Activated naive CD4-positive, alpha-beta T cell treated with anti-CD3 and anti-CD28 coated beads, Interleukin-2, amount 50 U/mL, for 72 hours (primary cell): ENCODE measurements at regions not wholly inside any gene's neighbourhood (a gene's known extent, or its start where the extent isn't known, plus 50 kb on each side); places are given as distances from the start of the nearest gene placed in this dataset.
"Not testable (repeated sequence)": the region's sequence is repeated elsewhere in the genome, so short reads cannot be mapped to it uniquely, and the experiment has no call there.

Experiments
- ATAC-seq, 2 donors: fragments of 150-1000 bp; cut with Tn5 transposase; 2 replicates each; pipeline ENCODE4 v1.10.0; 2021; ENCODE audit warnings: mild to moderate bottlenecking in 2 of 2, moderate library complexity in 2 of 2
- DNase-seq, 2 donors: peaks; one replicate each; pipeline ENCODE4 v3.0.0; 2021 to 2022; ENCODE audit warnings: low spot score in 2 of 2
- H3K27ac Mint-ChIP-seq, 2 donors: one replicate each; pipeline ENCODE4 v1.8.0; 2022; ENCODE audit warnings: mild to moderate bottlenecking in 2 of 2, mixed read lengths in 2 of 2
- H3K36me3 Mint-ChIP-seq, 2 donors: one replicate each; pipeline ENCODE4 v1.8.0; 2022; ENCODE audit warnings: mixed read lengths in 2 of 2
- H3K9me3 Mint-ChIP-seq, 2 donors: one replicate each; pipeline ENCODE4 v1.8.0; 2022; ENCODE audit warnings: mixed read lengths in 2 of 2

DNA sequence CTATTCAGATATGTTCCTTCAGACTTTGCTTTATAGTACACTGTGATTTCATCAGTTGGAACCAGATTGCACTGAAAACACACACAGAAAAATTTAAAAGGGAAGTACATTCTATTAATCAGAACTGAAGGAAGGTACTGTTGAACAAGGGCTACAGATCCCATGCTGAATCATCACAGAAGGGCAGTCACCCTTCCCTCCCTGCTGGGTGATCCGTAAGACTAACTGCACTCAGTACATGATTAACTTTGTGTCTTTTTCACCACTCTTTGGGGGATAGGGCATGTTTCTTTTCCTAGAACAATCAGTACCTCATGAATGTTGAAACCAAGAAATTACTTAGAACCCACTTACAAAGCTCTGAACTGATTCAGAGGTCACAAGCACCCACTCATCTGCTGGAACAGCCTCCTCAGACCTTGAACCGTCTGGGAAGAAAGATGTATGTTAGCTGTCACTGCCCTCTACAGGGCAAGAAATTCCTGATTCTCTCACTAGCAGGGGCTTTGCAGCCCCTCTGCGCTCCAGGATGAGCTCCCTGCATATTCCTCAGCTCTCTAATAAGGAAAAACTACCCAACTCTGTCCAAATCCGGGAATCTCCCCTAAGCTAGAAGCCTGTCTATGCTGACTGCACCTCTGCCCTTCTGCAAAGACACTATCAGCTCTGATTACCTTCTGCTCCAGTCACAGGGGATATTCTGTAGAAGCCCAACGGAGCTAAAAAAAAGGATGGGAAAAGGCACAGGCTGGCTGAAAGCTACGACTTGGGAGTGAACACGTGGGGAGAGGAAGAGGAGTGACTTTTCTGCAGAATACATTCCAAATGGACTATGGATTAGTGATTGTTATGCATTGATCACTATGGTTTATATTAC lies 51.0 kb downstream of the IARS1 start:
- ATAC-seq, result peak; percentile 18 to 27
- Mint-ChIP-seq H3K27ac (peak overlapping the region; percentile 2 to 66), H3K36me3 (peaks cover 68 to 72% of the 10 kb centered on the region in 2 donors), H3K9me3 (no peaks in the 10 kb centered on the region)
- no peak for DNase-seq

DNA sequence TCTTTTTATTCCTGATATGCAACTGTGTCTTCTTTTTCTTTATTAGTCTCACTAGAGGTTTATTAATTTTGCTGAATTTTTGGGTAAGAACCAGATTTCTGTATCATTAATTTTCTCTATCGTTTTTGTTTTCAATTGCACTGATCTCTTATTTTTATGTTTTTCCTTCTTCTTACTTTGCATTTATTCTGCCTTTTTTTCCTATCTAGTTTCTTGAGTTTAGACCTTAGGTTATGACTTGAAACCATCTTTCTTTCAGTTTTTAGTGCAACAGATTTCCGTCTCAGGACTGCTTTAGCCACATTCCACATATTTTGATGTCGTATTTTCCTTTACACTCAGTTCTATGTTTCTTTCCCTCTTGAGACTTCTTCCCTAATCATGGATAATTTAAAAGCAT lies 56.6 kb downstream of the IARS1 start:
- no peaks in the 10 kb centered on the region for H3K9me3 Mint-ChIP-seq
- H3K36me3 Mint-ChIP-seq, result peaks cover 46 to 74% of the 10 kb centered on the region in 2 donors
- ATAC-seq, result no peak
- H3K27ac Mint-ChIP-seq, result no peak overlapping the region
- DNase-seq, result no peak

DNA sequence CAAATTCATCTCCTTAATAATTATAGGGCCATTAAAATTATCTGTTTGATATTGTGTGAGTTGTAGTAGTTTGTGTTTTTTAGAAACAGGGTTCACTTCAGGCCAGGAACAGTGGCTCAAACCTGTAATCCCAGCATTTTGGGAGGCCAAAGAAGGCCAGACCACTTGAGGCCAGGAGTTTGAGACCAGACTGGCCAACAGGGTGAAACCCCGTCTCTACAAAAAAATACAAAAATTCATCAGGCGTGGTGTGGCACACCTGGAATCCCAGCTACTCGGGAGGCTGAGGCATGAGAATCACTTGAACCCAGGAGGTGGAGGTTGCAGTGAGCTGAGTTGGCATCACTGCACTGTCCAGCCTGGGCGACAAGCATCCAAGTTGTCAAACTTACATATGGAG lies 57.0 kb downstream of the IARS1 start:
- DNase-seq (no peak), ATAC-seq (no peak)
- H3K36me3 Mint-ChIP-seq, result peaks cover 42 to 70% of the 10 kb centered on the region in 2 donors
- no peaks in the 10 kb centered on the region for H3K9me3 Mint-ChIP-seq
- no peak overlapping the region for H3K27ac Mint-ChIP-seq

DNA sequence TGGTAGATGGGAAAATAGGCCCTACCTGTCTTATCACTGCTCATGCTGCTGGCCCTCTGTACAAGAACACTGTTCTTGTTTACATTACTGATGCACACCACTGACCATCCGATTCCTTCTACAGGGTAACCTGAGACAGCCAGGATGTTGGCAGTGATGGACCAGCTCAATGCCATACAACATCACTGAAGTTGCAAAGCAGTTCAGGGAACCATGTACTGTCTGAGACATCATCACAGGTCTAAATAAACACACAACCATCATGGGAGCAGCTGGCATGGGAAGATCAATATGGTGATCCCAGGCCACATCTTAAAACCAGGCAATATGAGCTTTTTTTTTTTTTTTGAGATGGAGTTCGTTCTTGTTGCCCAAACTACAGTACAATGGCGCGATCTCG lies 59.0 kb downstream of the IARS1 start:
- DNase-seq, result no peak
- ATAC-seq, result no peak
- Mint-ChIP-seq H3K36me3 (peaks cover 30 to 69% of the 10 kb centered on the region in 2 donors), H3K27ac (no peak overlapping the region), H3K9me3 (no peaks in the 10 kb centered on the region)

DNA sequence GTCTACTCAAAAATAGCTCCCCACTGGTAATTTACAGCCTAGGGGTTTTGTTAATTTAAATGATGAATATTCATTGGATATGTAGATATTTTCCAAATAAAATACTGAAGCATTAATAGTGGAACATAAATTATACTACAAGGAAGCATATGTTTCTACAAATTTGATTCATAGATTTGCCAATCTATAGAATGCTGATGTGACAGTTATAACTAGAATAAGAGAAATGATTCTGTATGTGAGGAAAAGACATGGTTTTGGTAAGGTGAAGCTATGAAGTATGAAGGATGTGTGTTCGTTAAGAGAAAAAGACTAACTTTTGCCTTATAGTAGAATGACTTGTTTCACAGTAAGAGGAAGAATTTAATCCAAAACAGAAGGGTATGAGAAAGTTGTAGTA lies 61.3 kb downstream of the IARS1 start:
- peaks cover 28 to 65% of the 10 kb centered on the region in 2 donors for H3K36me3 Mint-ChIP-seq
- DNase-seq (no peak), ATAC-seq (no peak)
- H3K27ac Mint-ChIP-seq, result peak overlapping the region; percentile 1 to 13
- H3K9me3 Mint-ChIP-seq, result no peaks in the 10 kb centered on the region

DNA sequence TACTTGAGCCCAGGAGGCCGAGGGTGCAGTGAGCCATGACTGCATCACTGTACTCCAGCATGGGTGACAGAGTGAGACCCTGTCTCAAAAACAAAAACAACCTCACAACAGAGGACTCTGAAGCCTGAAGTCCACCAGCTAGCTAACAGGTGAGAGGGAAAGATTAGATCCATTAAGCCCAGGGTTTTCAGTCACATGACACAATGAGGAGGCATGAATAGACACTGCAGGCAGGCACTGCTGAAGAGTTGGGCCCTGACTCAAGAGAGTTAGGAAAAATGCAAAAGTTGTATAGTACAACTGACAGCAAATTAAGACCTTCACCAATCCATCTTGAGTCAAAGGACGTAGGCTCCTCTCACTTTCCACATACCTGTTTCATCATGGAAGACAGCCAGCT lies 64.9 kb downstream of the IARS1 start:
- DNase-seq (no peak), ATAC-seq (no peak)
- H3K27ac Mint-ChIP-seq, result no peak overlapping the region
- no peaks in the 10 kb centered on the region for H3K9me3 Mint-ChIP-seq
- H3K36me3 Mint-ChIP-seq, result peaks cover 26 to 60% of the 10 kb centered on the region in 2 donors

DNA sequence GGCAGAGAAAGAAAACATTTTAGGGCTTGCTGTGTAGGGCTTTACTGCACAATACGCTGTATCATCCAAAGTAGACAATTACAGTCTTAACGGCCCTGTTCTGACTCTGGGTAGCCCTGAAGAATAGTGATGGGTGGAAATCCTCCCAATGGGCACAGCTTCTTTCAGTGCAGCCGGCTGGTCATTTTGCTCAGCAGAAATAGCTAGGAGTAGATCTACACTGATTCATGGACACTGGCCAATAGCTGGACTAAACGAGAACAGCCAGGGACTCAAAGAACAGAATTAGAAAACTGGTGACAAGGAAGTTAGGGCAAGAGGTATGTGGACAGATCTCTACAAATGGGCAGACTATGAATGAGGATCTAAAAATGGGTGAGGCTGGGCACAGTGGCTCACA lies 69.3 kb downstream of the IARS1 start:
- DNase-seq (no peak), ATAC-seq (no peak)
- H3K36me3 Mint-ChIP-seq, result peaks cover 38 to 58% of the 10 kb centered on the region in 2 donors
- H3K9me3 Mint-ChIP-seq, result peaks cover 5 to 8% of the 10 kb centered on the region in 2 donors
- peak overlapping the region; percentile 48 to 58 for H3K27ac Mint-ChIP-seq

DNA sequence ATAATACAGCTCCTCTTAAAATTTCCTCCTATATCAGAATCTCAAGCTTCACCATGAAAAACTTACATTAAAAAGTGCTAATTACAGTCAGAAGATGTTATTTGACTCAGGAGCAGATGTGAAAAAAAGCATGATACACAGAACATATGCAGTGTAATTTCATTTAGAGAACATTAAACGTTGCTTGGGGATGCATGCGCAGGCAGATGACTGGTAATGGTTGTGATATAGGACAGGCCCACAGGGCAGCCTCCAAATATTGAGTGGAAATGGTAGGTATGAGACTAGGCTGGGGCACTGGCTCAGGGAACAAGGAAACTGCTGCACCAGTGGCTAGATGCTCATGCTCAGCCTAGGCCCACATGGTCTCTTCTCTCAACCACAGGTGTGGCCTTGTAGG lies 69.7 kb downstream of the IARS1 start:
- peak overlapping the region; percentile 48 to 58 for H3K27ac Mint-ChIP-seq
- H3K36me3 Mint-ChIP-seq, result peaks cover 36 to 55% of the 10 kb centered on the region in 2 donors
- peaks cover 5 to 8% of the 10 kb centered on the region in 2 donors for H3K9me3 Mint-ChIP-seq
- no peak for DNase-seq
- ATAC-seq, result no peak

DNA sequence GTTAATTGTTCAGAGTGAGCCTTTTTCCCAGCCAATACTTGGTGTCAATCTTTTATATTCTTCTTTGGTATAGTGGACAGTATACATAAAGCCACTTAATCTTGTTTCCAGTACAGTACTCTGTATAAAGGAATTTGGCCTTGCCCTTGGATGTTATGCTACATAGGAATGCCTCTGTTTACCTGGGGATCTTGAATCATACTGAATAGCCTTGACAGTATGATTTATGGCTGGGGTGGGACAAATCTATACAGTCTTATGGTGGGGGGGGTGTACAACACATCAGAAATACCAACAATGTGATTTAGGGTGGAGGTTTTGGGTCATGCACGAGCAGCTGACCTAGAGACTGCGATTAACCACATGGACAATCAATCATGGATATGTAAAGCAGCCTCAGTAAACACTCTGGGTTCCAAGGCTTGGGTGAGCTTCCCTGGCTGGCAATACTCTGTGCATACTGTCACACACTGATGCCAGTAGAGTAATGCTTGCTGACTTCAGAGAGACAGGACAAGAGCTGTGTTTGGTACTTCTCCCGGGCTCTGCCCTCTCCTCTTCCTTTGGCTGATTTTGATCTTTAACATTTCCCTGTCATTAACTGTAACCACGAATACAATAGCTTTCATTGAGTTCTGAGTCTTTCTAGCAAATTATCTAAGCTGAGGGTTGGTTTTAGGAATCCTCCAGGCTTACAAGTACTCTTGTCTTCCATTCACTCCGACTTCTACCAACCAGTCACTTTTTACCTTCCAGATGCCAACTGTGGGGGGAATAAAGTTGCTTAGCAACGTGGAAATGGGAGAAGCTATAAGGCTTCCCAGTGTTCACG lies 84.6 kb downstream of the IARS1 start:
- Mint-ChIP-seq H3K27ac (no peak overlapping the region), H3K9me3 (no peaks in the 10 kb centered on the region), H3K36me3 (peaks cover 37 to 42% of the 10 kb centered on the region in 2 donors)
- ATAC-seq (no peak), DNase-seq (no peak)

DNA sequence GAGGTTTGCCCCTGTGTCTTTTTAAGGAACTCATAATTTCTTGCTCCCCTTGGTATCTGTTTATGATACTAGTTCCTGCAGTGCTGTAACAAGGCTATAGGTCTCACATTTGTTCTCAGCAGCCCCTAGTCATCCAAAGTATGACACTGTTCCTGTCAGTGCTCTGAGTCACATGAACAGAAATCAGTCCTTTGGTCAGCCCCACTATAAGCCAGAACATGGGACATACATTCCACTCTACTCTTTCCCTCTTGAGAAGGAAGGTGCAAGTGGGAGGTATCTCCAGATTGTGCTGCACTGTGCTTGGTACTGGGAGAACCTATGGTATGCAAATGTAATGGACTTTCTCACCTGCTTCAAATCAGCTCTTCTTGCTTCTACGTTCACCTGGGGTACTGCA lies 87.0 kb downstream of the IARS1 start:
- H3K9me3 Mint-ChIP-seq, result no peaks in the 10 kb centered on the region
- peaks cover 29 to 31% of the 10 kb centered on the region in 2 donors for H3K36me3 Mint-ChIP-seq
- DNase-seq (no peak), ATAC-seq (peak; percentile 46 to 53)
- peak overlapping the region in 1 of 2 donors; percentile 63 for H3K27ac Mint-ChIP-seq

DNA sequence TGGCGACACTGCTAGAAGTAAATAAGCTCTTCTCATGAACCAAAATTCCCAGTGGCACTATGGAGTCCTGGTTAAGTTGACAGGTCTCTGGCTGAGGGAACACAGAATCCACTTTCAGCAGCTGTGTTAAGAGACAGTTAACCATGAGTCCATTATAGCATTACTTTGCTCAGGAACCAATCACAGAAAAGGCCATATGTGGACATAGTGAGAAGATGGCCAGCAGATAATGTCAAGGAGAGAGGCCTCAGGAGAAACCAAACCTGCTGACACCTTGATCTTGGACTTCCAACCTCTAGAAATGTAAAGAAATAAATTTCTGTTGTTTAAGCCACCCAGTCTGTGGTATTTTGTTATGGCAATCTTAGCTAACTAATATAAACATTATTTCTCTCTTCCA lies 88.7 kb upstream of the SPTLC1 start:
- not testable (repeated sequence) for DNase-seq, H3K36me3 Mint-ChIP-seq, ATAC-seq, H3K9me3 Mint-ChIP-seq
- H3K27ac Mint-ChIP-seq, result peak overlapping the region in 1 of 2 donors; percentile 81

DNA sequence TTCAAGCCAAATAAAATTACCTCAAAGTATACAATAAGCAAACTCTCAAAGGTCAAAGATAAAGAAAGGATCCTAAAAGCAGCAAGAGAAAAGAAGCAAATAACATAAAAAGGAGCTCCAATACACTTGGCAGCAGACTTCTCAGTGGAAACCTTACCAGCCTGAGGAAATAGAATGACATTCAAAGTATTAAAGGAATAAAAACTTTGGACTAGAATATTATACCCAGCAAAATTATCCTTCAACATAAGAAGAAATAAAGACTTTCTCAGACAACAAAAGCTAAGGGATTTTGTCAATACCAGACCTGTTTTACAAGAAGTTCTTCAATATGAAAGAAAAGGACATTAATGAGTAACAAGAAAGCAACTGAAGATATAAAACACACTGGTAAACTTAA lies 83.0 kb upstream of the SPTLC1 start:
- Mint-ChIP-seq H3K36me3 (peaks cover 8 to 14% of the 10 kb centered on the region in 2 donors), H3K9me3 (peaks cover 10 to 14% of the 10 kb centered on the region in 2 donors)
- DNase-seq, H3K27ac Mint-ChIP-seq, ATAC-seq: not testable (repeated sequence)

DNA sequence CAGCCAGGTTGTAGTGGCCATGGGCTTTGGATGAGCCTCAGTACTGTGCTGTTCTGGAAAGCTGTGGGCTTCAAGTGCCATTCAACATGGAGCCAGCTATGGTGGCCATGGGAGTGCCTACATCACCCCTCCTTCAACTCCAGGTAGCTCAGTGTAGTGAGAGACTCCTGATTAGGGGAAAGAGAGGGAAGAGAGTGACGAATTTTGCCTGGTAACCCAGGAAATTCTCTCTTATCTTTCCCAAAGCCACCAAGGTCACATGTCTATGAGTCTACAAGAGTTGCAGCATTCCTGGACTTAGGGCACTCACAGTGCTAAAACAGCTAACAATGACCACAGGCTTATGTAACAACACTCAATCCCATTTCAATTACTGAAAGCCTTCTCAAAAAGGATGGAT lies 81.7 kb upstream of the SPTLC1 start:
- DNase-seq (no peak), ATAC-seq (no peak)
- Mint-ChIP-seq H3K9me3 (peaks cover 10 to 14% of the 10 kb centered on the region in 2 donors), H3K36me3 (peaks cover 8 to 14% of the 10 kb centered on the region in 2 donors), H3K27ac (no peak overlapping the region)

DNA sequence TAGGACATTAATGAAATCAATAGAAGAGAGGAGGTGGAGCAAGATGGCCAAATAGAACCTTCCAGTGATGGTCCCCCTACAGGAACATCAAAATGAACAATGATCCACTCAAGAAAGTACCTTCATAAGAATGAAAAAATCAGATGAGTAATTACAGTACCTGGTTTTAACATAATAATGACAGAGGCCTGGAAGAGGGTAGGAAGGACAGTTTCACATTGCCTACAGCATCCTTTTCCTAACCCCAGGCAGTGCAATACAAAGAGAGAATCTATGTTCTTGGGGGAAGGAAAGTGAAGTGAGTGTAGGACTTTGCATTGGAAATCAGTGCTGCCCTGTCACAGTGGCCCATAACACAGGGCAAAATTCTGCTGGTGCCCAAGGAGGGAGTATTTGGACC lies 81.2 kb upstream of the SPTLC1 start:
- H3K9me3 Mint-ChIP-seq, result peaks cover 10 to 14% of the 10 kb centered on the region in 2 donors

DNA sequence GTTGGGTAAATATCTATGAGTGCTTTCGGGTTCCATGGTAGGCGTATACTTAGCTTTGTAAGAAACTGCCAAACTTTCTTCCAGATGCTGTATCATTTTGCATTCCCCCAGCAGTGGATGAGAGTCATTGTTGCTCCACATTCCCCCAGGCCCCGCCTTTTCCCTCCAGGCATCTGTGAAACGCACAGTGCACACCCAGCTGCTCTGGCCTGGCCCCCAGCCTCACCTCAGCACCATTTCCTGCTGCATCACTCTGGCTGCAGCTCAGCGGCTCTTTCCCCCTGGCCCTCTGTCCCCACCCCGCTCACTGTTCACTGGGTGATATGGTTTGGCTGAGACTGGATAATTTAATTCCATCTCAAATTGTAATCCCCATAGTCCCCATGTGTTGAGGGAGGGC lies 76.6 kb upstream of the SPTLC1 start:
- DNase-seq (no peak), ATAC-seq (no peak)
- Mint-ChIP-seq H3K36me3 (peaks cover 0 to 5% of the 10 kb centered on the region in 2 donors), H3K9me3 (peaks cover 0 to 5% of the 10 kb centered on the region in 2 donors), H3K27ac (no peak overlapping the region)

More for the DNA sequence above, 81.2 kb upstream of the SPTLC1 start:
- H3K27ac Mint-ChIP-seq, result no peak overlapping the region
- peak; percentile 50 to 53 for ATAC-seq
- DNase-seq, result no peak
- H3K36me3 Mint-ChIP-seq, result peaks cover 8 to 14% of the 10 kb centered on the region in 2 donors

DNA sequence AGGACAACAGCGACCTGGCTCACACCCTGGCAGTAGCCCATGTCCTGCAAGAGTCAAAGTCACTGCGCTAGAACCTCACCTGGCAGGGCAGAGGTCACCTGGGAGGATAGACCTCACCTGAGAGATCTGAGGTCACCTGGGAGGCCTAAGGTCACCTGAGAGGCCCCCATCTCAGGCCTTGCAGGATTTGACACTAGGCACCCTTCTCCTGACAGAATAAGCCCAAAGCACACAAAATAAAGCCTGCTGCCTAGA lies 75.2 kb upstream of the SPTLC1 start:
- no peak for DNase-seq
- H3K9me3 Mint-ChIP-seq, result no peaks in the 10 kb centered on the region
- H3K27ac Mint-ChIP-seq, result no peak overlapping the region
- H3K36me3 Mint-ChIP-seq, result peaks cover 0 to 5% of the 10 kb centered on the region in 2 donors
- ATAC-seq, result no peak

DNA sequence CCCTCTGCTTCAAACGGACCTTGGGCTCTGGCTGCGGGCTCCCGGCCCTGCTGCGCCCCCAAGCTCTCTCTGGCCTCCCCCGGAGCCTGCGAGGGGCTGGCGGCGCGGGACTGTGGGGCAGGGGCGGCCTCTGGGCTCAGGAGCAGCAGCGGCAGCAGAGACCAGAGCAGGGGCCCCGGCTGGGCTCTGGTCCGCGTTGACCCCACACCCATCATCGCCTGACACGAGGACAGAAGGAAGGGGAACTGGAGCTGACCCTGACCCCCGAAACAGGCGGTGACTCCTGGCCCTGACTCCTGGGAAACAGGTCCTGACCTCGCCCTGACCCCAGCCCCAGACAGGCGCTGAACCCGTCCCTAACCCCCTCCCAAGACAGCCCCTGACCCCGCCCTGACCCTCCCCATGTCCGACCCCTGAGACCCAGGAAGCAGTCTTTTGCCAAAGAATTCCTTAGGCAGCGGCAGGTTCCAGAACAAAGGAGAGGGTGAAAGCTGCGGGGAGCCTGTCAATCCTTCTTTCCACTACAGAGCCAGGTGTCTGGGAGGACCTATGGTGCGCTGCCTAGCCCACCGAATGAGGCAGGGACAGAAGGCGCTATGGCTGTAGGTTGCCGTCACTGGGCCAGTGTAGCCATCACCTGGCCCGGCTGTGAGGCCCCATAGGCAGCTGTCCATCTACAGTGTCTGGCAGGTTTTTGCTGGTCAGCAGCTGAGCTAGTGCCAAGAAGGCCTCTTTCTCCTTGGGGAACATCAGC lies 74.7 kb upstream of the SPTLC1 start:
- H3K27ac Mint-ChIP-seq, result no peak overlapping the region
- DNase-seq (no peak), ATAC-seq (no peak)
- H3K36me3 Mint-ChIP-seq, result peaks cover 0 to under 1% of the 10 kb centered on the region in 2 donors
- no peaks in the 10 kb centered on the region for H3K9me3 Mint-ChIP-seq
